ENCODE measurements at regions not wholly inside any gene's neighbourhood (a gene's known extent, or its start where the extent isn't known, plus 50 kb on each side); places are given as distances from the start of the nearest gene placed in this dataset.
"Not testable (repeated sequence)": the region's sequence is repeated elsewhere in the genome, so short reads cannot be mapped to it uniquely, and the experiment has no call there.

DNA sequence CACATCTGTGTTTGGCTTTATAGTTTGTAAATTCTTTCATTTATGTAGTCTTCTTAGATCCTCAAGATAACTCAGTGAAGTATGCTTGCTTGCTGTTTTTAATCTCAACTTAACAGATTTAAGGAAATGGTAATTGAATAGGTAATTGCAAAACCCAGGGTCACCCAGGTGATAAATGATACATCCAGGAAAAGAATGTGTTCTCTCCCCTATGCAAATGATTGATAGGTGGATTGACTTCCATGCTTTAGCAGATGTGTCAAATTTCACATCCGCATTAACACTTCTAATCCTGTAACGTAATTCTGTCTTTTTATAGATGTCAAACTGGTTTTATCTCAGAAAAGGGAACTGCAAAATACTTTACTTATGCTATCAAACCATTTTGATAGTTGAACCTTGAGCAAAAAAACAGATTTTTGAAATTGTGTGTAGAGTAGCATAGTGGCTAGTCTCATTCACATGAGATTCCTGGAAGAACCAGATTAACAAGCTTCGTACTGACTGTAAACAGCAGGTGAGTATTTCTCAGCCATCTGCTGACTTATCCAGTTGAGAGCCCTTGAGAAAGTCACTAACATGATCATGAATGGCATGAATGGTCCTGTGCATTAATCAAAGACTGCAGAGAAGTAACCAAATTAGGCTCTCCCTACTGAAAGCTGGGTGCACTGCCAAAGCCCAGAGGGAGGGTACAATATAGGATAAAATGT lies 86.7 kb upstream of the PAM start:
- Histone ChIP-seq H3K36me3 (no peaks in the 10 kb centered on the region), H3K4me1 (ENCODE audit: control insufficient read depth in 1 of 2, insufficient read depth in 1 of 2, low read depth in 1 of 2, low read length in 1 of 2) (no peaks in the 10 kb centered on the region), H3K27me3 (no peaks in the 10 kb centered on the region), H3K27ac (no peak overlapping the region), H3K9me3 (no peaks in the 10 kb centered on the region), H3K4me3 (ENCODE audit: low read depth in 1 of 2, low read length in 1 of 2) (no peak overlapping the region)
- TF ChIP-seq CTCF (IDR thresholded peaks at IDR 0.05), result no peak

DNA sequence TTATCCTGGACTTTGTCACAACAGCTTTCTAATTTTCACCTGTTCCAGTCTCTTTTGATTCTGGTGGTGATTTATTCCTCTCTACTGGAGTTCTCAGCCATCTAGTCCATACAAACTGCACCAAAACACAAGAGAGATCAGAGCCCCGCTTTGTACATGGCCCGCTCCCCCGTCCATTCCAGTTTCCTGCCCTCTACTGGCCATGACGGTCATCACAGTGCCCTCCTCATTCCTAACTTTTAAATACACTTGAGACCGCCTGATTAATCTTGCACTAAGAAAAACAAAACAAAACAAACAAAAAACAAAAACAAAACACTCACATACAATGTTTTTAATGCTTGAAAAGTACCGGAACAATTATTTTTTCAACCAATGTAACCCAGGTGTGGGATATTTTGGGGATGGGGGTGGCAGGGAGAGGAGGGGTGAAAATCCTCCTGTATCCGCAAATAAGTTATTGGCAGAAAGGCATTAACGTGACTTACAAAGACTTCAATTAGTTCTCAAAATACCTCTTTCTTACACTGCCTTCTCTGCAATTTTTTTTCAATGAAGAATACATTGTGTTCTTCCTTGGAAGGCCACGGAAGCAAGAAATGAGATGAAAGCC lies 84.8 kb upstream of the PAM start:
- no peak overlapping the region for H3K4me3 ChIP-seq (ENCODE audit: low read depth in 1 of 2, low read length in 1 of 2)
- H3K36me3 ChIP-seq, result no peaks in the 10 kb centered on the region
- H3K9me3 ChIP-seq, result no peaks in the 10 kb centered on the region
- no peak overlapping the region for H3K27ac ChIP-seq
- no peaks in the 10 kb centered on the region for H3K4me1 ChIP-seq (ENCODE audit: control insufficient read depth in 1 of 2, insufficient read depth in 1 of 2, low read depth in 1 of 2, low read length in 1 of 2)
- H3K27me3 ChIP-seq, result no peaks in the 10 kb centered on the region
- TF ChIP-seq CTCF (IDR thresholded peaks at IDR 0.05), result no peak

DNA sequence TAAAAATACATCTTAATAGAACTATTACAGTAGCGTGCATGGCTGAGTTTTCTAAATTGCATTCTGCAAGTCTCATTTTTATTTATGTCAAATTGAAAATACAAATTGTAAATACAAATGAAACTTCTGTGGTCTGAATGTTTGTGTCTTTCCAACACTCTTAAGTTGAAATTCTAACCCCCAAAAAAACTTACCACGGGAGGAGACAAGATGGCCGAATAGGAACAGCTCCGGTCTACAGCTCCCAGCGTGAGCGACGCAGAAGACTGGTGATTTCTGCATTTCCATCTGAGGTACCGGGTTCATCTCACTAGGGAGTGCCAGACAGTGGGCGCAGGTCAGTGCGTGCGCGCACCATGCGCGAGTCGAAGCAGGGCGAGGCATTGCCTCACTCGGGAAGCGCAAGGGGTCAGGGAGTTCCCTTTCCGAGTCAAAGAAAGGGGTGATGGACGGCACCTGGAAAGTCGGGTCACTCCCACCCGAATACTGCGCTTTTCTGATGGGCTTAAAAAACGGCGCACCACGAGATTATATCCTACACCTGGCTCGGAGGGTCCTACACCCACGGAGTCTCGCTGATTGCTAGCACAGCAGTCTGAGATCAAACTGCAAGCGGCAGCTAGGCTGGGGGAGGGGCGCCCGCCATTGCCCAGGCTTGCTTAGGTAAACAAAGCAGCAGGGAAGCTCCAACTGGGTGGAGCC lies 83.9 kb upstream of the PAM start:
- not testable (repeated sequence) for H3K4me1 ChIP-seq (ENCODE audit: control insufficient read depth in 1 of 2, insufficient read depth in 1 of 2, low read depth in 1 of 2, low read length in 1 of 2); H3K27me3 ChIP-seq; H3K9me3 ChIP-seq; H3K4me3 ChIP-seq (ENCODE audit: low read depth in 1 of 2, low read length in 1 of 2); H3K36me3 ChIP-seq; H3K27ac ChIP-seq

DNA sequence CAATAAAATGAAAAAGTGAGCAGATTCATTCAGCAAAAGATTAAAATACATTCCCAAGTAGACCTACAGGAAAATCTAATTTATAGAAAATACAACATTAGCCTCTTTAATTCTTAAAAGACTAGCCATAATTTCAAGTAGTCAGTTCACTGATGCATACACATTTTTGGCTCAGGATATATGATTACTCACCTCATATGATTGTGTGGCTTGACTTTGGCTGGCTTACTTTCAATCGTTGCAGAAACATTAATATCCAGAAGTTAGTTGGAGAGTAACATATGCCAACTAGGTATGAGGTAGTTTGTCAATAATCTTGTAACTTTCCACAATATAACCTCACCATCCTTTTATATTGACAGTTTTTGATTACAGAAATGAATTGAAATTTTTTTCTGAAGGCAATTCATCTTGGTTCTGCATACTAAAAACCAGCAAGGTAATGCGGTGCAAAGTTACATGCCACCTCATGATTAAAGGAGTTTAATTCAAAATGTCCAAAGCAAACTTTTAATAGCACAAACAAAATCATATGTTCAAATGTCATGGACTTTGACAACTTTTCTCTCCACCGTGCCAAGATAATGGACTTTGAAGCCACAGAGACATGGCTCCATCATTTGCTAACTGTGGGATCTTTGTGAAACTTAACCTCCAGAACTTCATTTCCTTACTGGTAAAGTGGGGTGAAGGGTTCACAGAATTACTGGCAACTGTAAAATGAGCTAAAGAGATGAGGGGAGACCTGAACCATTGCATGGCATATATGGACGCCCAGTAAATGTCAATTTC lies 76.6 kb upstream of the PAM start:
- H3K9me3 ChIP-seq, result no peaks in the 10 kb centered on the region
- no peaks in the 10 kb centered on the region for H3K4me1 ChIP-seq (ENCODE audit: control insufficient read depth in 1 of 2, insufficient read depth in 1 of 2, low read depth in 1 of 2, low read length in 1 of 2)
- H3K27me3 ChIP-seq, result no peaks in the 10 kb centered on the region
- no peak for TF ChIP-seq CTCF (IDR thresholded peaks at IDR 0.05)
- H3K27ac ChIP-seq, result no peak overlapping the region
- no peak overlapping the region for H3K4me3 ChIP-seq (ENCODE audit: low read depth in 1 of 2, low read length in 1 of 2)
- H3K36me3 ChIP-seq, result no peaks in the 10 kb centered on the region

DNA sequence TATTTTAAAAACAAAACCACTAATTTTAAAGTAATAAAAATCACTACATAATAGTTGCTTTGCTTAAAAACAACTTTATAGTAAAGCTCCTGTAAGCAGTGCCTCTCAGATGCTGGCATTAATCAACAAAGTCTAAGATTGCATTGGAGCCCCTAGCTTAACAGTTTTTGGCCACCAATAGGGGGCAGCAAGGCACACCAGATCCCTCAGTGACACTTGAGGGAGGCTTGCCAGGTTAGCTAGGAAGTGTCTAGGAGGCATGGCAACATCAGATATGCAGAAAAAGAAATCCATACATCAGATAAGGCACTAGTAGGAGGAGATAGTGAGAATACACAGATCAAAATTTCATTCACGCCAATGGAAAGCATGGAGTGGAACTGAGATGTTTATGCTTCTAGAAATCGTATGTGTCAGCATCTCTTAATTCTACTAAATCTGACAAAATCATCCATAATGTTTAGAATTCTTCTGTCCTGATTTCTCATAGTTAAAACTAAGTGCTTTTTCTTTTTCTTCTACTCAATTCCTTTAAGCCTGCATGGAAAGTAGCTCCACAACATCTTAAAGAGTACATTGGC lies 73.6 kb upstream of the PAM start:
- Histone ChIP-seq H3K9me3 (no peaks in the 10 kb centered on the region), H3K27ac (no peak overlapping the region), H3K4me3 (ENCODE audit: low read depth in 1 of 2, low read length in 1 of 2) (no peak overlapping the region), H3K36me3 (no peaks in the 10 kb centered on the region), H3K4me1 (ENCODE audit: control insufficient read depth in 1 of 2, insufficient read depth in 1 of 2, low read depth in 1 of 2, low read length in 1 of 2) (no peaks in the 10 kb centered on the region), H3K27me3 (no peaks in the 10 kb centered on the region)
- no peak for TF ChIP-seq CTCF (IDR thresholded peaks at IDR 0.05)

All from neutrophil (primary cell).